ENCODE measurements at regions not wholly inside any gene's neighbourhood (a gene's known extent, or its start where the extent isn't known, plus 50 kb on each side); places are given as distances from the start of the nearest gene placed in this dataset.

DNA sequence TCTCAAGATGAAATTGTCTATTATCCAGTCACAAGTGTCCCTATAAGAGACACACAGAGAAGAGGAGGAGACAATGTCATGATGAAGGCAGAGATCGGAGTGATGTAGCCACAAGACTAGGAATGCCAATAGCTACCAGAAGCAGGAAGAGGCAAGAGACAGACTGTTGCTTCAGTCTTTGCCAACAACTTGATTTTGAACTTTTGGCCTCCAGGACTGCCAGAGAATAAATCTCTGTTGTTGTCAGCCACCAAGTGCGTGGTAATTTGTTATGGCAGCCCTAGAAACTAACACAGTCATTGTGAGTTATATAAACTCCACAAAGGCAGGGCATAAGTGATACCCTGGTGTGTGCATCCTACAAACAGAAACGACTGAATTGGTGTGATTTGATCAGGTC lies 517.0 kb downstream of the BTBD3 start:
- Histone ChIP-seq H3K27me3 (ENCODE audit: control insufficient read depth, insufficient read depth, low read length) (no peaks in the 10 kb centered on the region), H3K36me3 (ENCODE audit: control insufficient read depth, insufficient read depth, low read length) (no peaks in the 10 kb centered on the region), H3K4me3 (ENCODE audit: low read depth, low read length) (no peak overlapping the region)
- no peak for TF ChIP-seq CTCF (IDR thresholded peaks at IDR 0.05; ENCODE audit: insufficient read depth, low read length, poor library complexity, severe bottlenecking)
- no peak for DNase-seq (ENCODE audit: low read depth)

GRCh38 chr20:12435268-12435667 lies 517.6 kb downstream of the BTBD3 start:
- no peaks in the 10 kb centered on the region for H3K36me3 ChIP-seq (ENCODE audit: control insufficient read depth, insufficient read depth, low read length)
- no peaks in the 10 kb centered on the region for H3K27me3 ChIP-seq (ENCODE audit: control insufficient read depth, insufficient read depth, low read length)
- TF ChIP-seq CTCF (IDR thresholded peaks at IDR 0.05; ENCODE audit: insufficient read depth, low read length, poor library complexity, severe bottlenecking), result no peak
- DNase-seq (ENCODE audit: low read depth), result no peak
- no peak overlapping the region for H3K4me3 ChIP-seq (ENCODE audit: low read depth, low read length)

GRCh38 chr20:12453711-12454110 lies 536.0 kb downstream of the BTBD3 start:
- TF ChIP-seq CTCF (IDR thresholded peaks at IDR 0.05; ENCODE audit: insufficient read depth, low read length, poor library complexity, severe bottlenecking), result no peak
- H3K4me3 ChIP-seq (ENCODE audit: low read depth, low read length), result no peak overlapping the region
- H3K36me3 ChIP-seq (ENCODE audit: control insufficient read depth, insufficient read depth, low read length), result no peaks in the 10 kb centered on the region
- no peak for DNase-seq (ENCODE audit: low read depth)
- no peaks in the 10 kb centered on the region for H3K27me3 ChIP-seq (ENCODE audit: control insufficient read depth, insufficient read depth, low read length)

DNA sequence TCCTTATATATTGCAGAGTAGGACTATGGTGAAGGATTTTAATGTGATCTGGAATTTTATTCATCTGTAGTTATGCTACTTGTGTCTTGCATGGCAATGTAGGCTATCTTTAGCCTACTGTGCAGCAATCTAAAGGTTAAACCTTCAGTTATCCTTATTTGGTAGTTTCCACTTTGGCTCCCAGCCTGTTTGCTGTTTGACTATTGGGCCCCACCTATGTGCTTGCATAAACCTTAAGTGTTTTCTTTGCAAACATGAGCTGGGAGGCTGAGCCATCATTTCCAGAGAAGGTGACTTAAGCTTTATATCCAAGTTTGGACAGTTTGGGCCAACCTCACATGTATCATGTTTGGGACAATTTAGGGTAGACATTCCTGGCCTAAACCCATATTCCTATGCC lies 537.5 kb downstream of the BTBD3 start:
- no peak for DNase-seq (ENCODE audit: low read depth)
- no peaks in the 10 kb centered on the region for H3K27me3 ChIP-seq (ENCODE audit: control insufficient read depth, insufficient read depth, low read length)
- TF ChIP-seq CTCF (IDR thresholded peaks at IDR 0.05; ENCODE audit: insufficient read depth, low read length, poor library complexity, severe bottlenecking), result no peak
- no peaks in the 10 kb centered on the region for H3K36me3 ChIP-seq (ENCODE audit: control insufficient read depth, insufficient read depth, low read length)
- no peak overlapping the region for H3K4me3 ChIP-seq (ENCODE audit: low read depth, low read length)

GRCh38 chr20:12458241-12458640 lies 540.5 kb downstream of the BTBD3 start:
- H3K4me3 ChIP-seq (ENCODE audit: low read depth, low read length), result no peak overlapping the region
- TF ChIP-seq CTCF (IDR thresholded peaks at IDR 0.05; ENCODE audit: insufficient read depth, low read length, poor library complexity, severe bottlenecking), result no peak
- no peaks in the 10 kb centered on the region for H3K27me3 ChIP-seq (ENCODE audit: control insufficient read depth, insufficient read depth, low read length)
- DNase-seq (ENCODE audit: low read depth), result no peak
- H3K36me3 ChIP-seq (ENCODE audit: control insufficient read depth, insufficient read depth, low read length), result no peaks in the 10 kb centered on the region

GRCh38 chr20:12464036-12464435 lies 544.7 kb upstream of the SPTLC3 start:
- DNase-seq (ENCODE audit: low read depth), result no peak
- Histone ChIP-seq H3K27me3 (ENCODE audit: control insufficient read depth, insufficient read depth, low read length) (no peaks in the 10 kb centered on the region), H3K36me3 (ENCODE audit: control insufficient read depth, insufficient read depth, low read length) (no peaks in the 10 kb centered on the region), H3K4me3 (ENCODE audit: low read depth, low read length) (no peak overlapping the region)
- no peak for TF ChIP-seq CTCF (IDR thresholded peaks at IDR 0.05; ENCODE audit: insufficient read depth, low read length, poor library complexity, severe bottlenecking)
